Activated CD4-positive, alpha-beta T cell treated with anti-CD3 and anti-CD28 coated beads, Interleukin-2, amount 50 U/mL, for 24 hours (primary cell): ENCODE measurements at regions not wholly inside any gene's neighbourhood (a gene's known extent, or its start where the extent isn't known, plus 50 kb on each side); places are given as distances from the start of the nearest gene placed in this dataset.
"Not testable (repeated sequence)": the region's sequence is repeated elsewhere in the genome, so short reads cannot be mapped to it uniquely, and the experiment has no call there.

ENCODE experiments used
- DNase-seq, 2 donors: peaks; one replicate each; pipeline ENCODE4 v3.0.0-alpha.2; 2020; ENCODE audit warnings: low read depth in 1 of 2, low spot score in 1 of 2

DNA sequence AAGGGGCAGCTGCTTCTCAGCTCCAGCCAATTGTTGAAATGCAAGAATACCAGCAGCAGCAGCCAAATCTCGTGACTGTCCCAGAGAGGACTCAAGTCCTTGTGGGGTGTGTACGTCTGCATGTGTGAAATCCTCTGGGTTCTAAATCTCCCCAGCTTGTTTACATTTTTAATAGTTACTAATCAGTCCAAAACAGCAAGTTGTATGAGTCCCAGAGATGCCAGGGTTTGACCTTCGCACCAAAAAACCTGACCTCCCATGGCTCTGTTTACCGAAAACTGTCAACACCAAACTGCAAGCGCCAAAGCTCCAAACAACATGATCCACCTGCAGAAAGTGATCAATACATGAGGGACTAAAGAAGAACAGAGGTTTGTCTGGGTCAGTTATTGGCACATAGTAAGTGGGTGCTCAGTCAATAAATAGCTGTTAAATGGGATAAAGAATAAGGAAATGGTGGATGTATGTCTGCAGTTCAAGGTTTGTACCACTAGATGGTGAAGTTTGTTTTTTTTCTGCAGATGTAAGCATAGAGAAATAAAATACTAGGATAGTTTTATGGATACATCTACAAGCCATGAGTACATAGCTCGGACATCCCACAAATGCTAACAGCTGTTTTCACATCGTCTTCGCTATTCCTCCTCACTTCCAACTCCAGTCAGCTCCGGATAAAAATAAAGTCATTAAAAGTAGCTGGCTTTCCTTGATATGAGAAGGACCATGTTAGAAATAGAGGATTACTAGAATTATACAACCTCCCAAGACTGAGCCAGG, 85.3 kb upstream of the ADRB2 start:
- no peak for DNase-seq

DNA sequence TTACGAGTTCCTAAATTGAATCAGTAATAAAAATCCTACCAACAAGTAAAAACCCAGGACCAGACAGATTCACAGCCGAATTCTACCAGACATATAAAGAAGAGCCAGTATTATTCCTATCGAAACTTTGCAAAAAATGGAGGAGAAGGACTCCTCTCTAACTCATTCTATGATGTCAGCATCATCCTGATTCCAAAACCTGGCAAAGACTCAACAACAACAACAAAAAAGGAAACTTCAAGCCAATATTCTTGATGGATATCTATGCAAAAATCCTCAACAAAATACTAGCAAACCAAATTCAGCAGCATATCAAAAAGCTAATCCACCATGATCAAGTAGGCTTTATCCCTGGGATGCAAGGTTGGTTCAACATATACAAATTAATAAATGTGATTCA, 84.6 kb upstream of the ADRB2 start:
- DNase-seq, result not testable (repeated sequence)

DNA sequence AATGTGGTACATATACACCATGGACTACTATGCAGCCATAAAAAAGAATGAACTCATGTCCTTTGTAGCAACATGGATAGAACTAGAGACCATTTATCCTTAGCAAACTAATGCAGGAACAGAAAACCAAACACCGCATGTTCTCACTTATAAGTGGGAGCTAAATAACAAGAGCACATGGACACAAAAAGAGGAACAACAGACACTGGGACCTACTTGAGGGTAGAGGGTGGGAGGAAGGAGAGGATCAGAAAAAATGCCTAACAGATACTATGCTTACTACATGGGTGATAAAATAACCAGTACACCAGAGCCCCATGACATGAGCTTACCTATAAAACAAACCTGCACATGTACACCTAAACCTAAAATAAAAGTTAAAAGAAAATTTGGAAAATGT, 82.0 kb upstream of the ADRB2 start:
- DNase-seq, result not testable (repeated sequence)

DNA sequence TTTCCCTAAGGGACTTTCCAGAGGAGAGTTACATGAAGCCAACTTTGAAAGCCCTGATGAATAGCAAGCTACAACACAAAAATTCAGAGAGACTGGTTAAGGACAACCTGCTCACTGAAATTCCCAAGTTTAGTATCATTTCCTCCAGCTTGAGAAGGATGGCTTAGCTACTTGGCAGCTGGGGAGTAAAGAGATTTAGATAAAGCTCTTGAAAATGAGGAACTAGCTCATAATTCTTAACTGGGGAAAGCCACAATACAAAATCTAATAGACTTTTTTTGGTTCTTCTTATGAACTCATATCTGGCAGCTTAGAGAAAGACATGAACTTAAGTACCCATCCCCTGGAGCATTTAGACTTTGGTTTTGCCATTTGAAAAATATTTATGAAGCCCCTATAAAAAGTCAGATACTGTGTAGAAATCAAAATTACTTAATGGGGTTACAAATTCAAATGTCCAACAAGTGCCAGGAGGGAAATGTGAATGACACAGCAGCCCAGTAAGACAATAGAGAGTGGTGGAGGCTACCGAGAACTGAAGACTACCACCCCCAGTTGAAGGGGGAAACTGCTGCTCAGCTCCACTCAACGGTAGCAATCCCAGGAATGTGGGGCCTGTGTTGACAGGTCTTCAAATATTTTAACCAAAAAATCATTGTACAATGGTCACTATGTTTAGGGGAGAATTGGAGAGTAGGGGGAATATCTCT, 79.4 kb upstream of the ADRB2 start:
- DNase-seq, result no peak

DNA sequence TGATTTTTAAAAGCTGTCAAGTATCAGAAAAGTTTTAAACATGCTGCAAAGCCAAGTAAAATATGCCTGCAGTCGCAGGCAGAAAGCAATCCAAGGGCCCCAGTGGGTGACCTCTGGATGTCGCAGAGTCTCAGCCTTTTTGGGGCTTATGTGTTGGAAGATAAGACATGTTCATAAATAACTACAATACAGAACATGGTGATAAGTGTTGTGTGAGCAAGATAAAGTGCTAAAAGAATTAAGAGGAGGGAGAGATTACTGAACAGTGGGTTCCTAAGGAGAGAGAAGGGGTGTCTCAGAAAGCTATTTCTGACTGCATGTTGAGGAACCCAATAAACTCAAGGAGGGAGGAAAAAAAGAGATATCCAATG, 78.9 kb upstream of the ADRB2 start:
- no peak for DNase-seq

DNA sequence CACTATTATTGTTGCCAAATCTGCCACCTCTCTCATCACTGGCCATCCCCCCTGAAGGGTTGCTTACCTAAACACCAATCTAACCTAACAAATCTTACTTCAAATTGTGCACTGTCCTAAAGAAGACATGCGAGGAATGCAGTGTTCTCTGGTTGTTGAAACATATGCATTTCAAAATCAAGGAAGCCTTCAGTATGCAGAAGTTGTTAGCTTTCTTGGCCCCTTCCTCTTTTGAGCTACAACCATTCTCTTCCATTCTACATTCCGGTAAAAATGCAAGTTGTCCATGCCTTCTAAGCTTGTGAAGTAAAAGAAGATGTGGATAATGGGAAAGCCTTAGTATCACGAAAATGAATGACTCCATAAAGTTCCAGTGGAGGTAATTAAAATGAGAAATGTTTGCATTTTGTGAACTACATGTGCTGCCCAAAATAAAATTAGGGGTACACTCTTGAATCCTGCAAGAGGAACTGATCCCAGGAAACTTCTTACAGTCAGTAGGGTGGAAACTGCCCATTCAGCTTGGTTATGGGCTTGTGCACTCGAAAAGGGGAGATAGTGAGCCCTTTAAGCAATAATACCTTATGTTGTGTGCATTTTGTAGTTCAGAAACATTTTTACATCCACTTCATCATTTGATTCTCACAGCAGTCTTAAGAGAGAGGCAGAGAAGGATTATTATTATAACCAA, 77.6 kb upstream of the ADRB2 start:
- no peak for DNase-seq

DNA sequence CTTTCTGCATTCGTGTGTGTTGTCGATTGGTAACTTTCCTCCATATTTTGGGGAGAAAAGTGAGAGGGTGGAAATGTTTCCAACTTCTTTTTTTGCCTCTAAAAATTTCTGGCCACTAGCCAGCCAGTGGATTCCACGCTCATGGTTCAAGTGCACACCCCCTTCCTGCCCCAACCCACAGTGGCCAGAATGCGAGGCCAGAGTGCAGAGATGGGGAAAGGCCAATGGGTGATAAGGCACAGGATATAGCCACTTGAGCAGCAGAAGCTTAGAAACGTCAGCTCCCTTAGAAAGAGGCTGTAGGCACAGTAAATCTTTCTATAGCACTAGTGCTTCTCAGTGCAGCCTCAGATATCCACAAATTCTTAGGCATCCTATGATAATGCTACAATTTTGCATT, 75.8 kb upstream of the ADRB2 start:
- DNase-seq, result no peak

DNA sequence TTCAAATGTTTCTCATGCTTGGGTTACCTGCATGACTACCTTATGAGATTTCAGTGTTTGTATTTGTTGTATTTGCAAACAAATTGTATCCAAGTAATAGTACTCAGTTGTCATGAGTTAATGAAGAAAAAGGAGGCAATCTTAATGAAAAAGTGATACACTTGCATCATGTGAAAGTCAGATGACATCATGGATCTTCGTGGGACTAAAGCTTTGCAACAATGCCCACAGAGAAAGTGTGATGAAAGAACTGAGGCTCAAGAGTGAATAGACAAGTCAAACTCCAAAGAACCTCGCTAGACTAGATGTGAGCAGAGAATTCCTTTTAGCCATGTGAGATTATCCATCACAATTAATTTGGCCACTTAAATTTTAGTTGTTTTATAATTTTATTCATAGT, 75.4 kb upstream of the ADRB2 start:
- DNase-seq, result no peak

DNA sequence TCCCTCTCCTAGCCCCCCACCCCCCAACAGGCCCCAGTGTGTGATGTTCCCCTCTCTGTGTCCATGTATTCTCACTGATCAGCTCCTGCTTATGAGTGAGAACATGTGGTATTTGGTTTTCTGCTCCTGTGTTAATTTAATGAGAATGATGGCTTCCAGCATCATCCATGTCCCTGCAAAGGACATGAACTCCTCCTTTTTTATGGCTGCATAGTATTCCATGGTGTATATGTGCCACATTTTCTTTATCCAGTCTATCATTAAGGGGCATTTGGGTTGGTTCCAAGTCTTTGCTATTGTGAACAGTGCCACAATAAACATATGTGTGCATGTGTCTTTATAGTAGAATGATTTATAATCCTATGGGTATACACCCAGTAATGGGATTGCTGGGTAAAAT, 74.0 kb upstream of the ADRB2 start:
- DNase-seq, result not testable (repeated sequence)

DNA sequence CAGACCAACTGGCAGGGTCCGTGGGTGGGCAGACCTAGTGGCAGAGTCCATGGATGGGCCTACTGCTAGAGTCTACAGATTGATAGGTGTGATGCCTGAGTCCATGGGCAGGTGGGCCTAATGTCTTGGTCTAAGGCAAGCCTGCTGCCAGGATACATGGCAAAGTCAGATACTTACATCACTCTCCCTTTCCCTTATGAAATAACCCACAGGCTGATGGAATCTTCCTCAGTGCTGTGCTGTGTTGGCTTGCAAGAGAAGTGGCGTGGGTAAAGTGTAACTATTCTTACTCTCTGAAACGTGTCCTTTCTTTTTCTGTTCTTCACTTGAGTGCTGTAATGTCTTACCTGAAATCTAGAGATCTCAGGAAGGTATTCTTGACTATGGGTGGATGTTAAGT, 67.3 kb upstream of the ADRB2 start:
- DNase-seq, result no peak

DNA sequence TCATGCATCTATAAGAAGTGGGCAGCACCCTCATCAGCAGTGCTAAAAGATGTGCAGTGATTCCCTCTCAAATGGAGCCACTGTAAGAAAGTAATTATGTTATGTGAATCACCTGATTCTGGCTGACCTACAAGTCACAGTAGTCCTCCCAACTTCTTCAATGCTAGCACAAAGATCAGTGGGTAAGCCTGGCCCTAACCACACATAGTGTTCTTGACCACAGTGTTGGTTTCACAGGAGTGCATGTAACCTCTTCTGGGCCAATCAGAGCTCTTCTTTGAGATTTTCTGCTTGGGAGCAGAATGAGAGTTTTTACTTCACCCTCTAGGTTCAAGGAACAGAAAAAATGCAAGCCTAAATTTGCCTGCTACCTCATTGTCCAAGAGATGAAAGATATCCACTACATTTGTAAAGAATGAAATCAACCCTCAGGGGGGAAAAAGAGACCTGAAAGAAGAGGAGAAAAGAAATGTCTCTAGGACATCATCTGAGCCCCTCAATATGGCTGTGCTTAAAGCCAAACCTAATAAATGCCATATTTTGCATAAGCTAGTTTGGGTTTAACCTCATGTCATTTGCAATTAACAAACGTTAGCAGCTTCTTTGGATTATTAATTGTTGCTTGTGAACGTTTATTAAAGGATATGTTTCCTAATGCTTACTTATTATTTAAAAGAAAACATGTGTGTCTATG, 65.3 kb upstream of the ADRB2 start:
- no peak for DNase-seq

DNA sequence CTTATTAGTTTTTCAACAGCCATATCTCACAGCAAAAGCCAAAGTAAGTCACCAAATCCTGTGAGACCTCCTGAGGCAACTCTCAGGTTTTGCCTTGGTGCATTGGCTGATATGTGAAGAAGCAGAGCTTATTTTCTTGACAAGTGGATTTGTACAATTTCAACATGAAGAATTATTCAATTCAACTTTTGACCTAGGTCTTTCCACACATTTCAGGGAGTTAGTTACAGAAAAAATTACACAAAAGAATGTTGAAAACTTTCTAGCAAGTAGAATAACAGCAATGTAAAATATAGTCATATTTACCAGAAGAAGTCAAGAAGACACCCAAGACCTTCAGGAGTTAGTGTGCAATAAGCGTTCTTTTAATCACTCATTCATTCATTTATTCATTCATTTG, 62.4 kb upstream of the ADRB2 start:
- DNase-seq, result no peak

DNA sequence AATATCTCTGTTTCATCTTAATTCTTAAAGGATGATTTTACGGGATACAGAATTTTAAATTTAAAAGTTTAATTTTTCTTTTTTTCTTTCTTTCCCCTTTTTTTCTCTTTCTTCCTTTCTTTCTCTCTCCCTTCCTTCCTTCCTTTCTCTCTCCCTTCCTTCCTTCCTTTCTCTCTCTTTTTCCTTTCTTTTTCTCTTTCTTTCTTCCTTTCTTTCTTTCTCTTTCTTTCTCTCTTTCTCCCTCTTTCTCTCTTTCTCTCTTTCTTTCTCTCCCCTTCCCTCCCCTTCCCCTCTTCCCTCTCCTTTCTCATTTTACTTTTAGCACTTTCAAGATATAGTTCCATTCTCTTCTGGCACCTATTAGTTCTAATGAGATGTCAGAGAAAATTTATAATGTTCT, 61.4 kb upstream of the ADRB2 start:
- no peak for DNase-seq

DNA sequence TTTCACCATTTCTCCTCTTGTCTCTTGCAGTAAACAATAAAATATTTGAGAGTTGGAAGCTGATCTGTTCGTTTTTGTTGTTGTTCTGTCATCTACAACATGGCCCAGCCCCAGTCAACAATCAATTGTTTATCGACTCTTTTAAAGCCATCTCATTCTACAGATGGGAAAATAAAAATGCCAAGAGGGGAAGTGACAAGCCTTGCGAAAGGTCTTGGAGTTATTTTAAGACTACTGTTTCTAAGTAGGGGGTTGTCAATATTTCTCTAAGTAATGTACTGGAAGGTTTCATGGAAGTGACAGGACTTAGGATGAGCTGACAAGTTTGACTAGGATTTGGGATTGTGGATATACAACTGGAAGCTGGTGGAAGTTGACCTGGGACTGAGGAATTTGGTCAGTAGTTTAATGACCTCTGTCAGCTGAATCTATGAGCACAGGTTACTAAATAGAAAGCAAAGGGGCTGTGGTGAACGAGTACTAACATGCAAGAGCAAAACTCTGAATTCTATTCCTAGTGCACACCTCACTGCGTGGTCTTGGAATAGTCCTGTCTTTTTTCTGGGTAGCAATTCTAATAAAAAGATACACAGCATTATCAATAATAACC, 57.5 kb upstream of the ADRB2 start:
- DNase-seq, result no peak

DNA sequence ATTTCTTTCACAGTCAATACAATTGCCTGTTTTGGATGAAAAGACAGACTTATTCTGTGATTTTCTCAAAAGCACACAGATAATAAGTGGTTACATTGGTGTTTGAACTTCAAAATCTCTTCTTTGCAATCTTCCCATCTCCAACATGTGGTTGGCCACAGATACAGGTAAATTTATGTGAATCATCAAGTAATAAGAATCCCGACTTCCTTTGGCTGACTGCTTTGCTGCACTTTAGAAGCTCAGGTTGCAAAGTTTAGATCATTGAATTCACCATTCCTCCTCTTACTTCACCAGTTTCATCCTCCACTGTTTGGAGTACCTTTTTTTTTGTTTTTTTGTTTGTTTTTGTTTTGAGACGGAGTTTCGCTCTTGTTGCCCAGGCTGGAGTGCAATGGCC, 56.5 kb upstream of the ADRB2 start:
- DNase-seq, result no peak

DNA sequence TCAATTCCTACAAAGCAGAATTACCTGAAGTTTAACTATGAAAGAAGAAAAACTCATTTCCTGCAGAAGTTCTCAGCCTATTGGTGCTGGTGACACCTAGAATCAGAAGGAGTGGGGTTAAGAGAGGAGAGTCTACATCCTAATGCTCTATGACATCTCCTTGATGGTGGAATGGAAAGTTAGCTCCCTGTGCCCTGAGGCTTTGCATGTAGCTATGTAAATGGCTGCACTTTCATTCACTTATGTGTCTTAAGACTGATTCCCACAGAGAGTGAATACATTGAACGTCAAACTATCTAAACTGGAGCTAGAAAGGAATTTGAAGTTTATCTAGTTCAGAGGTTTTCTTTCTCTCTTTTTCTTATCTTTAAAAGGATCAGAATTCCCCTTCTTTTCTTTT, 52.1 kb upstream of the ADRB2 start:
- DNase-seq, result no peak

DNA sequence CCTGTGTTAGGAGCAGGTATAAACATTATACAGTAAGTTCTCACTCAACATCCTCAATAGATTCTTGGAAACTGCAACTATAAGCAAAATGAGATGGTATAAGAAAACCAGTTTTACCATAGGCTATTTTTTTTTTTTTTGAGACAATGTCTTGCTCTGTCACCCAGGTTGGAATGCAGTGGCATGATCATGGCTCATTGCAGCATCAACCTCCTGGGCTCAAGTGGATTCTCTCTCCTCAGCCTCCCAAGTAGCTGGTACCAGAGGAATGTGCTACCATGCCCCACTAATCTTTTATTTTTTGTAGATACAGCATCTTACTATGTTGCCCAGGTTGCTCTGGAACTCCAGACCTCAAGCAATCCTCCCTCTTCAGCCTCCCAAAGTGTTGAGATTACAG, 50.1 kb upstream of the ADRB2 start:
- no peak for DNase-seq
